Activated T-helper 1 cell treated with anti-CD3 and anti-CD28 coated beads, Interleukin-12 subunit alpha, Interleukin-12 subunit beta, Interleukin-2, Interleukin-4 antibody, amounts not matched to agents 30 ng/mL and 10 ng/mL and 1 ng/mL, durations not matched to agents 14 hours and 24 hours and 36 hours (primary cell): ENCODE measurements at regions not wholly inside any gene's neighbourhood (a gene's known extent, or its start where the extent isn't known, plus 50 kb on each side); places are given as distances from the start of the nearest gene placed in this dataset.

Source experiments
- DNase-seq: peaks from one replicate; pipeline ENCODE4 v3.0.0; 2021; ENCODE audit warnings: low spot score
- H3K27ac Mint-ChIP-seq: one replicate; pipeline ENCODE4 v1.8.0; 2021; ENCODE audit warnings: mild to moderate bottlenecking, mixed read lengths
- H3K27me3 Mint-ChIP-seq: one replicate; pipeline ENCODE4 v1.8.0; 2022; ENCODE audit warnings: mild to moderate bottlenecking, moderate library complexity, mixed read lengths; ENCODE audit not compliant: insufficient read depth
- H3K36me3 Mint-ChIP-seq: one replicate; pipeline ENCODE4 v1.8.0; 2021; ENCODE audit warnings: low read depth, mixed read lengths
- H3K4me1 Mint-ChIP-seq: one replicate; pipeline ENCODE4 v1.8.0; 2021; ENCODE audit warnings: low read depth, mixed read lengths
- H3K4me3 Mint-ChIP-seq: one replicate; pipeline ENCODE4 v1.8.0; 2021; ENCODE audit warnings: mild to moderate bottlenecking, moderate library complexity, mixed read lengths
- H3K9me3 Mint-ChIP-seq: one replicate; pipeline ENCODE4 v1.8.0; 2021; ENCODE audit warnings: mixed read lengths
- intact Hi-C: fragments of 100-400 bp; cut with micrococcal nuclease; formaldehyde crosslinking; loops from one replicate; pipeline ENCODE4 v1.15.1; 2024

DNA sequence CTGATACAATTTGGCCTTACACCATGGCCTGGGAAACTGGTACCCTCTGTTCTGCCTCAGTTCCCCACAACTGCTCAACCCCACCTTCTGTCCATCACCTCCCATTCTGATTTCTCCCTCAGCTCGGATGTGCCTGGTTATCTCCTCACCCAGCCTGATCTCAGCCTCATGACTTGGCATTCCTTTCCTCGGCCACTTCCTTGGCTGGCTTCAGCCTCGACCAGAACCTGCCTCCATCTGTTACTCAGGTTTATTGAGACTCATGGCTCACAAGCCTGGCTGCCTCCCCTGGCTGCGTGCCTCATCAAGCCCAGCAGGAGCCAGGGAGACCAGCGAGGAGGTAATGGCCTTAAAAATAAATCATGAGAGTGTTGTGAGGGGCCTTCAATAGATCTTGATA lies 356.2 kb upstream of the SPRED2 start:
- Mint-ChIP-seq H3K36me3 (no peaks in the 10 kb centered on the region), H3K4me3 (no peak overlapping the region), H3K27me3 (no peaks in the 10 kb centered on the region), H3K27ac (no peak overlapping the region), H3K4me1 (no peaks in the 10 kb centered on the region), H3K9me3 (no peaks in the 10 kb centered on the region)
- no peak for DNase-seq
- intact Hi-C loops: no loop called here

DNA sequence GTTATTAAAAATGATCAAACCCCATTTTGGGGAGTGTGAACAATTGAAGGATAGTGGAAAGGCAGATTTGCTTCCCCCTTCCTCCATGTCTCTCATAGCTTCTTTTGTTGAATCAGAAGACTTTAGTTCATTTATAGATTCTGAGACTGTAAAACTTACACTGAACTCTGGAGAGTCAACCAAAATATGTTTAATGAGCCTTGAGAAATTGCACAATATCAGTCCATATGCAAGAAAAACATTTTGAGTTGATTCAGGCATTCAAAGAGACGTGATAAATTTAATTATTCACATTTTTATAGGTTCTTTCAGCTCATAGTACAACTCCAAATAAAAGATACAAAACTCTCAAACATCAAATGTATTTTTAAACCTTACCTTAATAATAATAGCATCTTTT lies 354.4 kb upstream of the SPRED2 start:
- DNase-seq: no peak
- Mint-ChIP-seq H3K36me3 (no peaks in the 10 kb centered on the region), H3K4me3 (no peak overlapping the region), H3K4me1 (no peaks in the 10 kb centered on the region), H3K27ac (no peak overlapping the region), H3K27me3 (no peaks in the 10 kb centered on the region), H3K9me3 (no peaks in the 10 kb centered on the region)
- intact Hi-C loops: no loop called here

- Mint-ChIP-seq H3K36me3 (no peaks in the 10 kb centered on the region), H3K4me3 (no peak overlapping the region), H3K9me3 (no peaks in the 10 kb centered on the region), H3K27ac (no peak overlapping the region), H3K27me3 (peaks cover under 1% of the 10 kb centered on the region), H3K4me1 (no peaks in the 10 kb centered on the region)
- intact Hi-C loops: no loop called here
- DNase-seq: no peak
These were observed 353.8 kb upstream of the SPRED2 start for GRCh38 chr2:65786007-65786717.

- DNase-seq: no peak
- peaks cover 2% of the 10 kb centered on the region for H3K27me3 Mint-ChIP-seq
These were observed 350.7 kb upstream of the SPRED2 start for GRCh38 chr2:65782996-65783650.

GRCh38 chr2:65782186-65782585 lies 349.8 kb upstream of the SPRED2 start:
- Mint-ChIP-seq H3K4me3 (no peak overlapping the region), H3K36me3 (no peaks in the 10 kb centered on the region), H3K4me1 (no peaks in the 10 kb centered on the region), H3K27me3 (peaks cover 2% of the 10 kb centered on the region), H3K9me3 (no peaks in the 10 kb centered on the region), H3K27ac (no peak overlapping the region)
- intact Hi-C loops: no loop called here
- DNase-seq: no peak

More at GRCh38 chr2:65782996-65783650, 350.7 kb upstream of the SPRED2 start:
- intact Hi-C loops: no loop called here
- Mint-ChIP-seq H3K36me3 (no peaks in the 10 kb centered on the region), H3K9me3 (no peaks in the 10 kb centered on the region), H3K4me1 (no peaks in the 10 kb centered on the region), H3K27ac (no peak overlapping the region), H3K4me3 (no peak overlapping the region)

DNA sequence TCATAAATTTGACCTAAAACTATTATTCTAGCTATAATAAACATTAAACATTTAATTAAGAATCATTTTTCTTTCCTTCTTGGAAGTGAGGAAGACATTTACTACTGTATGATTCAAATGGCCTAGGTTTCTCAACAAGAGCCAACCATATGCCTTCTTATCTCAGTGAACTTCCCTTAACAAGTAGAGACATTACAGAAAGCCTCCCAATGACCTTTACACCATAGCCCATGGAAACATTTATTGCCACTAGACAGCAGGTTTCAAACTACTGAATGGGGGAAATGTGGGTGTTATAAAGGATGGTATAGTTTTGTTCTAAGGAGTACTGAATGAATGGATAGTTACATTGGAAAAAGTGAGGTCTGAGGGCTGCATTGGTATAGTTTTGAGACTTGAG lies 349.4 kb upstream of the SPRED2 start:
- no peak overlapping the region for H3K27ac Mint-ChIP-seq
- H3K36me3 Mint-ChIP-seq: no peaks in the 10 kb centered on the region
- no peak for DNase-seq
- H3K4me3 Mint-ChIP-seq: no peak overlapping the region
- H3K9me3 Mint-ChIP-seq: no peaks in the 10 kb centered on the region
- peaks cover 2% of the 10 kb centered on the region for H3K27me3 Mint-ChIP-seq
- intact Hi-C loops: no loop called here
- no peaks in the 10 kb centered on the region for H3K4me1 Mint-ChIP-seq

DNA sequence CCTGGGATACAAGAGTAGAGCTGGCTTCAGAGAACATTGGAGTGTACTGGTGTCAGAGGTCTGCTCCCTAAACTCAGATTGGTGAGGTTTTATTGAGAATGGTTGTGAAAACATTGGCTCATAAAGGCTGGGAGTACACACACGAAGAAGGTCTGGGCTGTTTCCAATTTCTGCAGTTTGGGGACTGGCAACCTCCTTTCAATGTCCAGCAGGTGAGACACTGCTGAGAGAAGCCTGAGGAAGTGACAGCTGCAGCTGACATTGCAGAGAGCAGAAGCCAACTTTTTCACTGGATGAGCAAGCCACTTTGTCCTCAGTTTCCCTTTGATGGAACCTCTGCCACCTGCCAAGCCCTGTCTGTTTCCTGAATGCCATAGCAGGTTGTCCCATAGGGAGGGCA lies 346.6 kb upstream of the SPRED2 start:
- Mint-ChIP-seq H3K27ac (no peak overlapping the region), H3K27me3 (peaks cover 2% of the 10 kb centered on the region), H3K9me3 (no peaks in the 10 kb centered on the region), H3K4me3 (no peak overlapping the region), H3K36me3 (no peaks in the 10 kb centered on the region), H3K4me1 (no peaks in the 10 kb centered on the region)
- DNase-seq: no peak
- intact Hi-C loops: no loop called here

DNA sequence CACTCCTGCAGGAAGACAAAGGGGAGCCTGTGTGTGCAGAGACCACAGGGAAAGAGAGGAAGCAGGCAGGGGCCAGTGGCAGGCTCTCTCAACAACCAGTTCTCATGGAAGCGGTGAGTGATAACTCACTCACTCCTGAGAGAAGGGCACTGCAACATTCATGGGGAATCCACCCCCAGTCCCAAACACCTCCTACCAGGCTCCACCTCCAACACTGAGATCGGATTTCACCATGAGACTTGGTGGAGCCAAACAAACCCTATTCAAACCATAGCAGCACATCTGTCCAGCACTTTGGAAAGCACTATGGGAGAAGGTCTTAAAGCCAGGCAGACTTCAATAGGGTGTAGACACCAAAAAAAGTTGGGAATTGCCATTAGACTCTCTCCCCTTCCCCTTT lies 345.7 kb upstream of the SPRED2 start:
- intact Hi-C loops: no loop called here
- DNase-seq: no peak
- Mint-ChIP-seq H3K9me3 (no peaks in the 10 kb centered on the region), H3K27ac (no peak overlapping the region), H3K36me3 (no peaks in the 10 kb centered on the region), H3K27me3 (peaks cover 2% of the 10 kb centered on the region), H3K4me3 (no peak overlapping the region), H3K4me1 (no peaks in the 10 kb centered on the region)

DNA sequence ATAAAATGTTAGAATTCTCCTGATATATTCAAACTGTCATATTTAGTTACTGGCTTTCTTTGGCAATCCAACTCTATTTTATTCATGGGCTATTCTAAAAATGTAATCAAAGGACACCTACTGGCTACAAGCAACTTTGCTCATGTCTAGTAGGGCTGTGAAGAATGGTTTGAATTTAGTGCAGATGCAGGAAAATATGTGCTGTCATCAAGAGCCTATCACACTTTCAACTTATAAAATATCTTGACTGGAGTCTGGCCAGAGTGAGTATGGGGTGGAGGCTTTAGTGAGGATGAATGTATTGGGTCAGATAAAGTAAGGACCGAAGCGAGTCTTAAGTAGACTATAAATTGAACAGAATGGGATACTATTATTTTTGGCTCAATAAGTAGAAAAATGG lies 343.4 kb upstream of the SPRED2 start:
- Mint-ChIP-seq H3K9me3 (no peaks in the 10 kb centered on the region), H3K4me1 (no peaks in the 10 kb centered on the region), H3K36me3 (no peaks in the 10 kb centered on the region), H3K4me3 (no peak overlapping the region), H3K27ac (no peak overlapping the region), H3K27me3 (no peaks in the 10 kb centered on the region)
- intact Hi-C loops: no loop called here
- no peak for DNase-seq

GRCh38 chr2:65767946-65768345 lies 335.5 kb upstream of the SPRED2 start:
- intact Hi-C loops: no loop called here
- Mint-ChIP-seq H3K27ac (no peak overlapping the region), H3K36me3 (no peaks in the 10 kb centered on the region), H3K9me3 (no peaks in the 10 kb centered on the region), H3K4me3 (no peak overlapping the region), H3K27me3 (no peaks in the 10 kb centered on the region), H3K4me1 (no peaks in the 10 kb centered on the region)
- DNase-seq: no peak

DNA sequence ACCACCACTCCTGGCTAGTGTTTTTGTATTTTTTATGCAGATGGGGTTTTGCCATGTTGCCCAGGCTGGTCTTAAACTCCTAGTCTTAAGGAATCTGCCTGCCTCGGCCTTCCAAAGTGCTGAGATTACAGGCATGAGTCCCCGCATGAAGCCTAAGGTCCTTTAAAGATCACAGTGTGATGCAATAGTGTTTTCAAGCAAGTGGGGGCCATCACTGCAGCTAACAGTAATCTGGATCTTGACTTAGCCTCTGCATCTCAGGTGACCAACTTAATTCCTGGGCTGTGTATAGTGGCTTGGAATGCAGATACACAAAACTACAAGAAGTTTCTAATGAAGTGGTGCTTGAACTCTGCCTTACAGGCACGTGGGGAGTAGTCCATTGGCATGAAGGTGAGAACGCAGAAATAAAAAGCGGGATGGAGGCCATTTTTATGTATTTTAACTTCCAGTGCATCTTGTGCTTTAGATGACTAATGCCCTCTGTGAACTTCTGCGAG lies 334.4 kb upstream of the SPRED2 start:
- no peaks in the 10 kb centered on the region for H3K4me1 Mint-ChIP-seq
- H3K27ac Mint-ChIP-seq: no peak overlapping the region
- H3K9me3 Mint-ChIP-seq: no peaks in the 10 kb centered on the region
- DNase-seq: no peak
- no peaks in the 10 kb centered on the region for H3K27me3 Mint-ChIP-seq
- H3K36me3 Mint-ChIP-seq: no peaks in the 10 kb centered on the region
- no peak overlapping the region for H3K4me3 Mint-ChIP-seq
- intact Hi-C loops: no loop called here

DNA sequence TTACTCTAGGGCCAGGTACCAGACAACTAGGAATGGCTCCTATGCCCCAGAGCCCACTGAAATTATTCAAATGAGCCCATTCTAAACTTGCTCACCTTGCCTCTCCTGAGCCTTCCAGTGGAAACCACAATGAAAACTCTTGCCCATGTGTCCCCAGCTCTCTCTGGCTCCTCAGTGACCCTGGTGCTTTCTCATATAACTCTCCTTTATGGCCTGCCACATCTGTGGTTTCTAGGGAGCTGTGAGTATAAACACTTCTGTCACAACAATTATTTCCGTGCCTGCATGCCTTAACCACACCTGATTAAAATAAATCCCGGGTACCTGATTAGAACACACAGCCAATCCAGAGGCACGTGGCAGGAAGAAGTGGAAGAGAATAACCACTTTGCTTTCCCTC lies 333.0 kb upstream of the SPRED2 start:
- Mint-ChIP-seq H3K9me3 (no peaks in the 10 kb centered on the region), H3K27ac (no peak overlapping the region), H3K27me3 (no peaks in the 10 kb centered on the region), H3K36me3 (no peaks in the 10 kb centered on the region), H3K4me1 (no peaks in the 10 kb centered on the region), H3K4me3 (no peak overlapping the region)
- intact Hi-C loops: no loop called here
- DNase-seq: no peak

- Mint-ChIP-seq H3K27me3 (peaks cover 4% of the 10 kb centered on the region), H3K4me3 (no peak overlapping the region), H3K9me3 (peaks cover 8% of the 10 kb centered on the region), H3K36me3 (no peaks in the 10 kb centered on the region), H3K4me1 (no peaks in the 10 kb centered on the region), H3K27ac (no peak overlapping the region)
- no peak for DNase-seq
- intact Hi-C loops: no loop called here
These were observed 329.7 kb upstream of the SPRED2 start for GRCh38 chr2:65762068-65762467.
